HG02870 (cell line): ENCODE measurements at regions not wholly inside any gene's neighbourhood (a gene's known extent, or its start where the extent isn't known, plus 50 kb on each side); places are given as distances from the start of the nearest gene placed in this dataset.

Experiments used
- ATAC-seq: cut with Tn5 transposase; IDR thresholded peaks from one replicate; pipeline ENCODE4 v1.9.1; 2021; ENCODE audit warnings: mild to moderate bottlenecking, moderate library complexity; ENCODE audit not compliant: unreplicated experiment

GRCh38 chr2:64848945-64849344 lies 140.3 kb upstream of the SLC1A4 start:
- no peak for ATAC-seq

GRCh38 chr2:64850642-64851041 lies 138.6 kb upstream of the SLC1A4 start:
- no peak for ATAC-seq

- no peak for ATAC-seq
Measured at GRCh38 chr2:64852771-64853241, 136.4 kb upstream of the SLC1A4 start.

GRCh38 chr2:64853306-64853705 lies 135.9 kb upstream of the SLC1A4 start:
- ATAC-seq, result no peak

- ATAC-seq, result no peak
Measured at GRCh38 chr2:64853894-64854293, 135.3 kb upstream of the SLC1A4 start.

- no peak for ATAC-seq
Measured at GRCh38 chr2:64854773-64855237, 134.4 kb upstream of the SLC1A4 start.

GRCh38 chr2:64857581-64858471 lies 131.4 kb upstream of the SLC1A4 start:
- ATAC-seq, result no peak

GRCh38 chr2:64858541-64859311 lies 130.5 kb upstream of the SLC1A4 start:
- no peak for ATAC-seq

GRCh38 chr2:64859312-64860212 lies 129.6 kb upstream of the SLC1A4 start:
- ATAC-seq, result no peak

- no peak for ATAC-seq
Measured at GRCh38 chr2:64860276-64860885, 128.8 kb upstream of the SLC1A4 start.

GRCh38 chr2:64860936-64861335 lies 128.3 kb upstream of the SLC1A4 start:
- ATAC-seq, result no peak

- ATAC-seq, result no peak
Measured at GRCh38 chr2:64861452-64862397, 127.5 kb upstream of the SLC1A4 start.

GRCh38 chr2:64862623-64863022 lies 126.6 kb upstream of the SLC1A4 start:
- no peak for ATAC-seq

GRCh38 chr2:64863097-64863820 lies 125.9 kb upstream of the SLC1A4 start:
- no peak for ATAC-seq

- peak; percentile 45 for ATAC-seq
Measured at GRCh38 chr2:64865073-64865830, 123.9 kb upstream of the SLC1A4 start.

- no peak for ATAC-seq
Measured at GRCh38 chr2:64865831-64866345, 123.3 kb upstream of the SLC1A4 start.

- ATAC-seq, result no peak
Measured at GRCh38 chr2:64866797-64867196, 122.4 kb upstream of the SLC1A4 start.
